ENCODE measurements at regions not wholly inside any gene's neighbourhood (a gene's known extent, or its start where the extent isn't known, plus 50 kb on each side); places are given as distances from the start of the nearest gene placed in this dataset.

DNA sequence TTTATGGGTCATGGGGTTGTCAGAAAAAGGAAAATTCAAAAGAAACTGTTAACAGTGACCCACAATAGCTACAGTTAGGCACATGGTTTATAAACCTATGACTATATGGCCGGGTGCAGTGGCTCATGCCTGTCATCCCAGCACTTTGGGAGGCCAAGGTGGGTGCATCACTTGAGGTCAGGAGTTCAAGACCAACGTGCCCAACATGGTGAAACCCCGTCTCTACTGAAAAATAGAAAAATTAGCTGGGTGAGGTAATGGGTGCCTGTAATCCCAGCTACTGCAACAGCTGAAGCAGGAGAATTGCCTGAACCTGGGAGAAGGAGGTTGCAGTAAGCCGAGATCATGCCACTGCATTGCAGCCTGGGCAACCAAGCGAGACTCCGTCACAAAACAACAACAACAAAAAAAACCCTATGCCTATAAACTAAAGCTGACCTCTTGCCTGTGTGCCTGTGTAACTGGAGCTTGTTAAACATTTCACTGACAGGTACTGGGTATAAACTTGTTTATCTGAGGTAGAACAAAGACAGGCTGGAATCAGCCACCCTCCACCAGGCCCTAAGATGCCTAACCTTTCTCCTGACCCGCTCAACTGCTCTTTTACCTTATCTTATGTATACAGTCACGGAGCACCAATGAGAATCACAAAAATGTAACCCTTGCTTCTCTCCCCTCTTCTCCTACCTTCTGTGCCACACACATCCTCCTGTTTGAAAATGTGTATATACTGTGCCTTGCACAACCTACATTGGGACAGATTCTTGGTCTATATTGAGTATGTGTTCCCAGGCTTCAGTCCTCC lies 62.9 kb upstream of the ATF7IP2 start:
- no TSS peak for BruUV-seq (replicated peaks)
- CTCF ChIA-PET: interaction anchor here (0.5 kb wide), 1 partner anchor 1442 kb away, joined by 3 read pairs; no protein-coding TSS in a partner anchor
- Histone ChIP-seq H3K36me3 (ENCODE audit: low read depth) (no peaks in the 10 kb centered on the region), H3K9me2 (ENCODE audit: insufficient read depth) (no peaks in the 10 kb centered on the region), H4K20me1 (ENCODE audit: insufficient read depth) (no peaks in the 10 kb centered on the region), H3K9me3 (ENCODE audit: insufficient read depth, low read depth) (no peaks in the 10 kb centered on the region), H2AFZ (no peak overlapping the region), H3F3A (ENCODE audit: insufficient read depth, low read depth) (no peaks in the 10 kb centered on the region), H3K4me2 (no peak overlapping the region), H3K4me1 (replicated peaks; ENCODE audit: insufficient read depth) (no peaks in the 10 kb centered on the region), H3K27me3 (ENCODE audit: insufficient read depth, low read depth) (no peaks in the 10 kb centered on the region), H3K27ac (no peak overlapping the region), H3K4me3 (no peak overlapping the region), H3K79me2 (ENCODE audit: low read depth) (no peaks in the 10 kb centered on the region)
- no peak for TF ChIP-seq EZH2 (IDR thresholded peaks at IDR 0.05; ENCODE audit: low read depth)
- TF ChIP-seq, protein P1, sequence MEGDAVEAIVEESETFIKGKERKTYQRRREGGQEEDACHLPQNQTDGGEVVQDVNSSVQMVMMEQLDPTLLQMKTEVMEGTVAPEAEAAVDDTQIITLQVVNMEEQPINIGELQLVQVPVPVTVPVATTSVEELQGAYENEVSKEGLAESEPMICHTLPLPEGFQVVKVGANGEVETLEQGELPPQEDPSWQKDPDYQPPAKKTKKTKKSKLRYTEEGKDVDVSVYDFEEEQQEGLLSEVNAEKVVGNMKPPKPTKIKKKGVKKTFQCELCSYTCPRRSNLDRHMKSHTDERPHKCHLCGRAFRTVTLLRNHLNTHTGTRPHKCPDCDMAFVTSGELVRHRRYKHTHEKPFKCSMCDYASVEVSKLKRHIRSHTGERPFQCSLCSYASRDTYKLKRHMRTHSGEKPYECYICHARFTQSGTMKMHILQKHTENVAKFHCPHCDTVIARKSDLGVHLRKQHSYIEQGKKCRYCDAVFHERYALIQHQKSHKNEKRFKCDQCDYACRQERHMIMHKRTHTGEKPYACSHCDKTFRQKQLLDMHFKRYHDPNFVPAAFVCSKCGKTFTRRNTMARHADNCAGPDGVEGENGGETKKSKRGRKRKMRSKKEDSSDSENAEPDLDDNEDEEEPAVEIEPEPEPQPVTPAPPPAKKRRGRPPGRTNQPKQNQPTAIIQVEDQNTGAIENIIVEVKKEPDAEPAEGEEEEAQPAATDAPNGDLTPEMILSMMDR (conservative IDR thresholded peaks at IDR 0.05): no peak
- intact Hi-C loops (cut with micrococcal nuclease; ENCODE audit: unreplicated experiment): no loop called here
- POLR2A ChIA-PET (ENCODE audit: unreplicated experiment): no interaction called here
- DNase-seq: no peak

DNA sequence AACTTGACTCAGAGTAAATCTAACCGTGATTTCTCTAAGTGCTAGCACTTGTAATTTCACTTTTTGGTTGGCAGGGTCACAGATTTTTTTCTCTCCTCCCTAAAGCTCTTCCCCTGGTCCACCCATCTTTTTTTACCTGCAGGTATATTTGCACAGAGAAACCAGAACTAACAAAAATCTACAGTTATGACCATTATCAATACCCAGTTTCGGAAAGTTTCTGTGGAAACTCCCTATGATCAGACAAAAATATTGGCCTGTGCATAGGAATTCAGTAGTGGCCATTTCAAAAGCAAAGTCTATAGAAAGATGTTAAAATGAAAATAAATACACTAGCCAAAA lies 62.4 kb upstream of the ATF7IP2 start:
- intact Hi-C loops (cut with micrococcal nuclease; ENCODE audit: unreplicated experiment): no loop called here
- Histone ChIP-seq H3K27me3 (ENCODE audit: insufficient read depth, low read depth) (no peaks in the 10 kb centered on the region), H4K20me1 (ENCODE audit: insufficient read depth) (no peaks in the 10 kb centered on the region), H3K4me1 (replicated peaks; ENCODE audit: insufficient read depth) (no peaks in the 10 kb centered on the region), H3F3A (ENCODE audit: insufficient read depth, low read depth) (no peaks in the 10 kb centered on the region), H3K79me2 (ENCODE audit: low read depth) (no peaks in the 10 kb centered on the region), H3K36me3 (ENCODE audit: low read depth) (no peaks in the 10 kb centered on the region), H3K9me2 (ENCODE audit: insufficient read depth) (no peaks in the 10 kb centered on the region), H3K9me3 (ENCODE audit: insufficient read depth, low read depth) (no peaks in the 10 kb centered on the region), H3K4me2 (no peak overlapping the region), H3K27ac (no peak overlapping the region), H3K4me3 (no peak overlapping the region), H2AFZ (no peak overlapping the region)
- CTCF ChIA-PET: no interaction called here
- no peak for DNase-seq
- POLR2A ChIA-PET (ENCODE audit: unreplicated experiment): no interaction called here
- no TSS peak for BruUV-seq (replicated peaks)
- no peak for TF ChIP-seq EZH2 (IDR thresholded peaks at IDR 0.05; ENCODE audit: low read depth)
- TF ChIP-seq, protein P1 (conservative IDR thresholded peaks at IDR 0.05): no peak

DNA sequence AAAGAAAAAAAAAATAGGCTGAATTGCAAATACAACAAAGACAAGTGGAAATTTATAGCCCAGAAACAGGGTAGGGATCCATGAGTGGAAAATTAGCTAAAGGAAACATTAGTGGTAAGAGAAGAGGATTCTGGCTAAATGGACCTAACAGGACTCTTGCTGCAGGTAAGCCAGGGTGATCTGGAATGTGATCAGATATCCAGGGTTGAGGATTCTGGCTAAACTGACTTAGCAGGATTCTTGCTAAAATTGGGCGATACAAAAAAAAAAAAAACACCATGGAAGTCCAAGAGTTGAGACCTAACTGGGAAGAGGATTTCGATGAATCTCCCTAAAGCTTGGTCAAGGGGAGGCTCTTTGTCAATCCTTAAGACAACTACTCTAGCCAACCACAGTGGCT lies 61.7 kb upstream of the ATF7IP2 start:
- H3K4me1 ChIP-seq (replicated peaks; ENCODE audit: insufficient read depth): no peaks in the 10 kb centered on the region
- no peak overlapping the region for H3K4me2 ChIP-seq
- ChIA-PET CTCF (no interaction called here), POLR2A (ENCODE audit: unreplicated experiment) (no interaction called here)
- no peaks in the 10 kb centered on the region for H3K27me3 ChIP-seq (ENCODE audit: insufficient read depth, low read depth)
- no peaks in the 10 kb centered on the region for H3K79me2 ChIP-seq (ENCODE audit: low read depth)
- DNase-seq: no peak
- no peaks in the 10 kb centered on the region for H3K9me2 ChIP-seq (ENCODE audit: insufficient read depth)
- intact Hi-C loops (cut with micrococcal nuclease; ENCODE audit: unreplicated experiment): no loop called here
- H3F3A ChIP-seq (ENCODE audit: insufficient read depth, low read depth): no peaks in the 10 kb centered on the region
- H3K36me3 ChIP-seq (ENCODE audit: low read depth): no peaks in the 10 kb centered on the region
- H3K9me3 ChIP-seq (ENCODE audit: insufficient read depth, low read depth): no peaks in the 10 kb centered on the region
- no peaks in the 10 kb centered on the region for H4K20me1 ChIP-seq (ENCODE audit: insufficient read depth)
- no peak for TF ChIP-seq EZH2 (IDR thresholded peaks at IDR 0.05; ENCODE audit: low read depth)
- no peak overlapping the region for H3K27ac ChIP-seq
- no peak overlapping the region for H2AFZ ChIP-seq
- BruUV-seq (replicated peaks): no TSS peak
- H3K4me3 ChIP-seq: no peak overlapping the region

Data from PC-9 (cell line).